ENCODE measurements at regions not wholly inside any gene's neighbourhood (a gene's known extent, or its start where the extent isn't known, plus 50 kb on each side); places are given as distances from the start of the nearest gene placed in this dataset.

GRCh38 chr11:57124917-57125316 is 56.8 kb upstream of the LRRC55 start:
- TF ChIP-seq, protein P1, sequence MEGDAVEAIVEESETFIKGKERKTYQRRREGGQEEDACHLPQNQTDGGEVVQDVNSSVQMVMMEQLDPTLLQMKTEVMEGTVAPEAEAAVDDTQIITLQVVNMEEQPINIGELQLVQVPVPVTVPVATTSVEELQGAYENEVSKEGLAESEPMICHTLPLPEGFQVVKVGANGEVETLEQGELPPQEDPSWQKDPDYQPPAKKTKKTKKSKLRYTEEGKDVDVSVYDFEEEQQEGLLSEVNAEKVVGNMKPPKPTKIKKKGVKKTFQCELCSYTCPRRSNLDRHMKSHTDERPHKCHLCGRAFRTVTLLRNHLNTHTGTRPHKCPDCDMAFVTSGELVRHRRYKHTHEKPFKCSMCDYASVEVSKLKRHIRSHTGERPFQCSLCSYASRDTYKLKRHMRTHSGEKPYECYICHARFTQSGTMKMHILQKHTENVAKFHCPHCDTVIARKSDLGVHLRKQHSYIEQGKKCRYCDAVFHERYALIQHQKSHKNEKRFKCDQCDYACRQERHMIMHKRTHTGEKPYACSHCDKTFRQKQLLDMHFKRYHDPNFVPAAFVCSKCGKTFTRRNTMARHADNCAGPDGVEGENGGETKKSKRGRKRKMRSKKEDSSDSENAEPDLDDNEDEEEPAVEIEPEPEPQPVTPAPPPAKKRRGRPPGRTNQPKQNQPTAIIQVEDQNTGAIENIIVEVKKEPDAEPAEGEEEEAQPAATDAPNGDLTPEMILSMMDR (IDR thresholded peaks at IDR 0.05) = no peak
- TF ChIP-seq POLR2A (IDR thresholded peaks at IDR 0.05) = no peak
